ENCODE measurements at regions not wholly inside any gene's neighbourhood (a gene's known extent, or its start where the extent isn't known, plus 50 kb on each side); places are given as distances from the start of the nearest gene placed in this dataset.

- no peaks in the 10 kb centered on the region for H3K36me3 ChIP-seq (ENCODE audit: control insufficient read depth, insufficient read depth, low read length)
- no peaks in the 10 kb centered on the region for H3K4me1 ChIP-seq (ENCODE audit: control insufficient read depth, insufficient read depth, low read length, poor library complexity, severe bottlenecking)
- H3K9me3 ChIP-seq (ENCODE audit: control insufficient read depth, low read length) = no peaks in the 10 kb centered on the region
- H3K4me3 ChIP-seq (ENCODE audit: insufficient read depth, low read depth, low read length, poor library complexity, severe bottlenecking) = no peak overlapping the region
- DNase-seq = no peak
- H3K27me3 ChIP-seq (replicated peaks; ENCODE audit: control insufficient read depth, insufficient read depth, low read length, poor library complexity, severe bottlenecking) = peaks cover 4% of the 10 kb centered on the region
- no peak overlapping the region for H3K27ac ChIP-seq (ENCODE audit: insufficient read depth, low read length, poor library complexity, severe bottlenecking)
Observed at GRCh38 chr6:40855168-40855880, 183.7 kb downstream of the UNC5CL start.

GRCh38 chr6:40854592-40854991 is 184.4 kb downstream of the UNC5CL start:
- no peak overlapping the region for H3K27ac ChIP-seq (ENCODE audit: insufficient read depth, low read length, poor library complexity, severe bottlenecking)
- H3K27me3 ChIP-seq (replicated peaks; ENCODE audit: control insufficient read depth, insufficient read depth, low read length, poor library complexity, severe bottlenecking) = peaks cover 4% of the 10 kb centered on the region
- H3K9me3 ChIP-seq (ENCODE audit: control insufficient read depth, low read length) = no peaks in the 10 kb centered on the region
- H3K4me1 ChIP-seq (ENCODE audit: control insufficient read depth, insufficient read depth, low read length, poor library complexity, severe bottlenecking) = no peaks in the 10 kb centered on the region
- DNase-seq = no peak
- H3K36me3 ChIP-seq (ENCODE audit: control insufficient read depth, insufficient read depth, low read length) = no peaks in the 10 kb centered on the region
- no peak overlapping the region for H3K4me3 ChIP-seq (ENCODE audit: insufficient read depth, low read depth, low read length, poor library complexity, severe bottlenecking)

GRCh38 chr6:40852779-40853373 is 186.1 kb downstream of the UNC5CL start:
- H3K4me3 ChIP-seq (ENCODE audit: insufficient read depth, low read depth, low read length, poor library complexity, severe bottlenecking) = no peak overlapping the region
- peaks cover 4% of the 10 kb centered on the region for H3K27me3 ChIP-seq (replicated peaks; ENCODE audit: control insufficient read depth, insufficient read depth, low read length, poor library complexity, severe bottlenecking)
- no peaks in the 10 kb centered on the region for H3K4me1 ChIP-seq (ENCODE audit: control insufficient read depth, insufficient read depth, low read length, poor library complexity, severe bottlenecking)
- no peaks in the 10 kb centered on the region for H3K9me3 ChIP-seq (ENCODE audit: control insufficient read depth, low read length)
- DNase-seq = no peak
- H3K36me3 ChIP-seq (ENCODE audit: control insufficient read depth, insufficient read depth, low read length) = no peaks in the 10 kb centered on the region
- no peak overlapping the region for H3K27ac ChIP-seq (ENCODE audit: insufficient read depth, low read length, poor library complexity, severe bottlenecking)

DNA sequence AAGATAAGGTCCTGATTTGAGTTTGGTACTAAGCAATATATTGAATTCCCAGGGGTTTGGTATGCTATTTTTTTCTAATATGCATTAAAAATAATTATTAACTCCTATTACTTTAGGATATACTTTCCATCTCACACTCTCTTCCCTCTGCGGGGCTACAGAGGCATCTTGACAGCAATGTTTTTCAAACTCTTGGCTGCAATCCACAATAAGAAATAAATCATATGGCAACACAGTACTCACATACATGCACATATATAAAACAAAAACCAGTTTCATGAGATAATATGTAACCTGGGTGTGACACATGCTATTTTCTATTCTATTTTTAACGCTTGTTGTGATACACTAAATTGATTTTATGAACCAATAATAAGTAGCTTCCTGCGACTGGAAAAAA is 189.5 kb downstream of the UNC5CL start:
- H3K27ac ChIP-seq (ENCODE audit: insufficient read depth, low read length, poor library complexity, severe bottlenecking) = no peak overlapping the region
- H3K27me3 ChIP-seq (replicated peaks; ENCODE audit: control insufficient read depth, insufficient read depth, low read length, poor library complexity, severe bottlenecking) = no peaks in the 10 kb centered on the region
- H3K9me3 ChIP-seq (ENCODE audit: control insufficient read depth, low read length) = no peaks in the 10 kb centered on the region
- H3K36me3 ChIP-seq (ENCODE audit: control insufficient read depth, insufficient read depth, low read length) = no peaks in the 10 kb centered on the region
- H3K4me1 ChIP-seq (ENCODE audit: control insufficient read depth, insufficient read depth, low read length, poor library complexity, severe bottlenecking) = no peaks in the 10 kb centered on the region
- H3K4me3 ChIP-seq (ENCODE audit: insufficient read depth, low read depth, low read length, poor library complexity, severe bottlenecking) = no peak overlapping the region
- no peak for DNase-seq

DNA sequence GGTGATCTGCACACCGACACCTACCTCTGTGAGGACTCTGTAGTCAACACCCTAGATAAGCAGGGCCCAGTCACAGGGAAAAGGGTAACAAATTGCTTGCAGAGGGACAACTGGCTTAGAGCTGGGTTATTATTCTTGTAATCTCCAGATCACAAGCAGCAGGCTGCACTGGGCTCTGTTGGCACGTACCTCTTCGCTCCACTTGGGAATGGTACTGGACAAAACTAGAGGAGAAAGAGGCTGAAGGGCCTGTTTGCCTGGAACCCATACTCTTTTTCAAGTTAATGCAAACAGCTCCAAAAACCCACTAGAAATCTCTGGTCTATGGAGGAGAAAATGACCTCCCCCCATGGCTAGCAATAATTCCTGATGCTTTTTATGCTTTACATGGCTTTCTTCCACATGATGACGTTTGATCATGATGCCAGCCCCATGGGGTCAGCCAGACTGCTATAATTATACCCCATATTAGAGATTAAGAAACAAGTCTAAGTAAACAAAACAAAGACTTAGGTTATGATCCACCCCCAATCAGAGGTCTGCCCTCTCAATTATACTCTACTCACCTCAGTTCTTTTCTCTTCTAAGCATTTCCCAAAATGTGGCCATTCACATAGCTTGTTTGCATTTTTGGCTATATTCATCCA is 190.0 kb downstream of the UNC5CL start:
- Histone ChIP-seq H3K4me3 (ENCODE audit: insufficient read depth, low read depth, low read length, poor library complexity, severe bottlenecking) (no peak overlapping the region), H3K27ac (ENCODE audit: insufficient read depth, low read length, poor library complexity, severe bottlenecking) (no peak overlapping the region)
- no peak for DNase-seq

DNA sequence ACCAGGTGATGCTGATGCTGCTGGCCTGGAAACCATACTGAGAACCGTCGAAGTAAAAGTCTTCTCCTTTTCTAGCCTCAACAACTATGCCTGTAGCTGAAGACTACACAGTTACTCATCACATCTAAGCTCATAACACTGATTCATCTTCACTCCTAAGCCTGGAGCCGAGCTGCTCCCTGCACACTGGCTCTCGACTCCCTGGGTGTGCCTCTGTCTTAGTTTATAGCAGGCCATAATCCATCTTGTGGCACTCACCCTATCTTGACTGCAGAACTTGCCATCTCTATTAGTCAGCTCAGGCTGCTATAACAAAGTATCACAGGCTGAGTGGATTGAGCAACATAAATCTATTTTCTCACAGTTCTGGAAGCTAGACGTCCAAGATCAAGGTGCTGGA is 191.0 kb downstream of the UNC5CL start:
- no peak for DNase-seq

More for the DNA sequence above, 190.0 kb downstream of the UNC5CL start:
- Histone ChIP-seq H3K9me3 (ENCODE audit: control insufficient read depth, low read length) (no peaks in the 10 kb centered on the region), H3K36me3 (ENCODE audit: control insufficient read depth, insufficient read depth, low read length) (no peaks in the 10 kb centered on the region), H3K4me1 (ENCODE audit: control insufficient read depth, insufficient read depth, low read length, poor library complexity, severe bottlenecking) (no peaks in the 10 kb centered on the region), H3K27me3 (replicated peaks; ENCODE audit: control insufficient read depth, insufficient read depth, low read length, poor library complexity, severe bottlenecking) (no peaks in the 10 kb centered on the region)

DNA sequence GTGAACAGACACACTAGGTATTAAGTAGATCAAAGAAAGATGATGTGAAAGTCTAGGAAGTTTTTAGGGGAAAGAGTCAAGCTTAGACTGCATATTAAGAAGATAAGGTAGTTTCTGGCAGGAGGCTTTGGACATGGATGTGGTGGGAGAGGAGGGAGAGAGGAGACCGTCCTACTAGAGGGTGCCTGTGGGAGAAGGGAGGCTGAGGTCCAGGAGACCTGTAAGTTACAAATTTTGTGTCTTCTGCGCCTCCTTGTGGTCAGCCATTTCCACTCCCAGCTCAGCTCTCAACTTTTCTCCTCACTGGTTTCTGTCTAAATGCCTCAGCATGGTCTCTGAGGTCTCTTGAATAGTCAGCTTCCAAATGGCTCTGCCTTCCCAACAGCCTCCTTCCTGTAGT is 193.5 kb downstream of the UNC5CL start:
- H3K27me3 ChIP-seq (replicated peaks; ENCODE audit: control insufficient read depth, insufficient read depth, low read length, poor library complexity, severe bottlenecking) = no peaks in the 10 kb centered on the region
- no peaks in the 10 kb centered on the region for H3K36me3 ChIP-seq (ENCODE audit: control insufficient read depth, insufficient read depth, low read length)
- H3K27ac ChIP-seq (ENCODE audit: insufficient read depth, low read length, poor library complexity, severe bottlenecking) = no peak overlapping the region
- no peaks in the 10 kb centered on the region for H3K9me3 ChIP-seq (ENCODE audit: control insufficient read depth, low read length)
- H3K4me3 ChIP-seq (ENCODE audit: insufficient read depth, low read depth, low read length, poor library complexity, severe bottlenecking) = no peak overlapping the region
- no peak for DNase-seq
- no peaks in the 10 kb centered on the region for H3K4me1 ChIP-seq (ENCODE audit: control insufficient read depth, insufficient read depth, low read length, poor library complexity, severe bottlenecking)

More for the DNA sequence above, 191.0 kb downstream of the UNC5CL start:
- Histone ChIP-seq H3K9me3 (ENCODE audit: control insufficient read depth, low read length) (no peaks in the 10 kb centered on the region), H3K4me3 (ENCODE audit: insufficient read depth, low read depth, low read length, poor library complexity, severe bottlenecking) (no peak overlapping the region), H3K27me3 (replicated peaks; ENCODE audit: control insufficient read depth, insufficient read depth, low read length, poor library complexity, severe bottlenecking) (no peaks in the 10 kb centered on the region), H3K4me1 (ENCODE audit: control insufficient read depth, insufficient read depth, low read length, poor library complexity, severe bottlenecking) (no peaks in the 10 kb centered on the region), H3K27ac (ENCODE audit: insufficient read depth, low read length, poor library complexity, severe bottlenecking) (no peak overlapping the region), H3K36me3 (ENCODE audit: control insufficient read depth, insufficient read depth, low read length) (no peaks in the 10 kb centered on the region)

DNA sequence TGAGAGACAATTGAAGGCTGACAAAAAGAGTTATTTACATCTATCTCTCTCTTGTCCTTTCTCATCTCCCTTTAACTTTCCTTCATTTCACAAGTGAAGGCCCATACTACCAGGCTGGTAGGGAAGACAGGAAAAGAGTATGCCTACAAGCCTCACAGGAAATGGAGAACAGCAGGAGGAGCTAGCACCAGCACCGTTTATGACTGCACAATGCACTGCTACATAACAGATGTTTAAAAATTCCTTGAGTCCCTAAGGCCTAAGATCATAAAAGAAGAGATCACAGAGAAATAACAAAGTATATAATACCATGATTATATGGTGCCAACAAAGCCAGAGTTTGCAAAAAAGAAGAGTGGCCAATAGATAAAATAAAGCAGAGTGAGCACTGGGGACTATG is 194.8 kb downstream of the UNC5CL start:
- DNase-seq = no peak
- no peaks in the 10 kb centered on the region for H3K9me3 ChIP-seq (ENCODE audit: control insufficient read depth, low read length)
- H3K27me3 ChIP-seq (replicated peaks; ENCODE audit: control insufficient read depth, insufficient read depth, low read length, poor library complexity, severe bottlenecking) = no peaks in the 10 kb centered on the region
- H3K27ac ChIP-seq (ENCODE audit: insufficient read depth, low read length, poor library complexity, severe bottlenecking) = no peak overlapping the region
- no peaks in the 10 kb centered on the region for H3K4me1 ChIP-seq (ENCODE audit: control insufficient read depth, insufficient read depth, low read length, poor library complexity, severe bottlenecking)
- H3K36me3 ChIP-seq (ENCODE audit: control insufficient read depth, insufficient read depth, low read length) = no peaks in the 10 kb centered on the region
- no peak overlapping the region for H3K4me3 ChIP-seq (ENCODE audit: insufficient read depth, low read depth, low read length, poor library complexity, severe bottlenecking)

GRCh38 chr6:40841721-40842120 is 197.3 kb downstream of the UNC5CL start:
- H3K36me3 ChIP-seq (ENCODE audit: control insufficient read depth, insufficient read depth, low read length) = no peaks in the 10 kb centered on the region
- H3K27ac ChIP-seq (ENCODE audit: insufficient read depth, low read length, poor library complexity, severe bottlenecking) = no peak overlapping the region
- H3K27me3 ChIP-seq (replicated peaks; ENCODE audit: control insufficient read depth, insufficient read depth, low read length, poor library complexity, severe bottlenecking) = no peaks in the 10 kb centered on the region
- no peaks in the 10 kb centered on the region for H3K9me3 ChIP-seq (ENCODE audit: control insufficient read depth, low read length)
- no peaks in the 10 kb centered on the region for H3K4me1 ChIP-seq (ENCODE audit: control insufficient read depth, insufficient read depth, low read length, poor library complexity, severe bottlenecking)
- no peak overlapping the region for H3K4me3 ChIP-seq (ENCODE audit: insufficient read depth, low read depth, low read length, poor library complexity, severe bottlenecking)
- DNase-seq = no peak

DNA sequence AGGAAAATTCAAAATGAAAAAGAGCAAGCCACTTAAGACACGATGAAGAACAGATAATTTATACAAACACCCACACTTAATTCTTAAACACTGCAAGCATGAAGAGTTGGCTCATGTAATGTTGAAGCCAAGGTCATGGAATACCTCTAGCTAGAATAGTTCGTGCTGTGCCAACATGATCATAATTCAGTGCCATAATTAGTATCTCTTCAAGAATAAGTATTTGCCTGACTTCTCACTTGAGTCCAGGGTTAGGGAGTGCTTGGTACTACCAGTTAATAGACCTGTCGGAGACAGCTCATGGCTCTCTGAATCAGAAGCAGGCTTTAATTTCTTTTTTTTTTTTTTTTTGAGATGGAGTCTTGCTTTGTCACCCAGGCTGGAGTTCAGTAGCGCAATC is 206.3 kb downstream of the UNC5CL start:
- no peak overlapping the region for H3K4me3 ChIP-seq (ENCODE audit: insufficient read depth, low read depth, low read length, poor library complexity, severe bottlenecking)
- H3K4me1 ChIP-seq (ENCODE audit: control insufficient read depth, insufficient read depth, low read length, poor library complexity, severe bottlenecking) = no peaks in the 10 kb centered on the region
- H3K36me3 ChIP-seq (ENCODE audit: control insufficient read depth, insufficient read depth, low read length) = no peaks in the 10 kb centered on the region
- H3K9me3 ChIP-seq (ENCODE audit: control insufficient read depth, low read length) = no peaks in the 10 kb centered on the region
- no peak for DNase-seq
- H3K27me3 ChIP-seq (replicated peaks; ENCODE audit: control insufficient read depth, insufficient read depth, low read length, poor library complexity, severe bottlenecking) = no peaks in the 10 kb centered on the region
- H3K27ac ChIP-seq (ENCODE audit: insufficient read depth, low read length, poor library complexity, severe bottlenecking) = no peak overlapping the region
